ENCODE measurements at regions not wholly inside any gene's neighbourhood (a gene's known extent, or its start where the extent isn't known, plus 50 kb on each side); places are given as distances from the start of the nearest gene placed in this dataset.

GRCh38 chr17:72430611-72431432, 310.0 kb downstream of the SOX9 start:
- DNase-seq, result no peak

- DNase-seq, result no peak
Observed at GRCh38 chr17:72432143-72432621, 311.4 kb downstream of the SOX9 start.

- no peak for DNase-seq
Observed at GRCh38 chr17:72432881-72433280, 312.1 kb downstream of the SOX9 start.

GRCh38 chr17:72433797-72434196, 313.0 kb downstream of the SOX9 start:
- DNase-seq, result no peak

GRCh38 chr17:72434581-72434980, 313.8 kb downstream of the SOX9 start:
- DNase-seq, result no peak

- DNase-seq, result no peak
Observed at GRCh38 chr17:72434991-72435618, 314.3 kb downstream of the SOX9 start.

- no peak for DNase-seq
Observed at GRCh38 chr17:72438783-72439182, 318.0 kb downstream of the SOX9 start.

- no peak for DNase-seq
Observed at GRCh38 chr17:72439893-72440502, 319.2 kb downstream of the SOX9 start.

GRCh38 chr17:72440961-72441360, 320.1 kb downstream of the SOX9 start:
- DNase-seq, result no peak

- DNase-seq, result no peak
Observed at GRCh38 chr17:72441909-72442308, 321.1 kb downstream of the SOX9 start.

GRCh38 chr17:72444517-72445054, 323.8 kb downstream of the SOX9 start:
- DNase-seq, result no peak

- no peak for DNase-seq
Observed at GRCh38 chr17:72445055-72445991, 324.5 kb downstream of the SOX9 start.

- DNase-seq, result no peak
Observed at GRCh38 chr17:72446118-72446517, 325.3 kb downstream of the SOX9 start.

GRCh38 chr17:72446525-72447250, 325.9 kb downstream of the SOX9 start:
- no peak for DNase-seq

GRCh38 chr17:72447251-72447640, 326.4 kb downstream of the SOX9 start:
- DNase-seq, result no peak

- no peak for DNase-seq
Observed at GRCh38 chr17:72448019-72448418, 327.2 kb downstream of the SOX9 start.

- no peak for DNase-seq
Observed at GRCh38 chr17:72452286-72453173, 331.7 kb downstream of the SOX9 start.

- DNase-seq, result no peak
Observed at GRCh38 chr17:72454342-72454741, 333.5 kb downstream of the SOX9 start.

- DNase-seq, result no peak
Observed at GRCh38 chr17:72455562-72455961, 334.7 kb downstream of the SOX9 start.

- peak; percentile 31 for DNase-seq
Observed at GRCh38 chr17:72456075-72456474, 335.3 kb downstream of the SOX9 start.

- no peak for DNase-seq
Observed at GRCh38 chr17:72457712-72458111, 336.9 kb downstream of the SOX9 start.

Data from kidney glomerular epithelial cell (primary cell).